ENCODE measurements at regions not wholly inside any gene's neighbourhood (a gene's known extent, or its start where the extent isn't known, plus 50 kb on each side); places are given as distances from the start of the nearest gene placed in this dataset.

DNA sequence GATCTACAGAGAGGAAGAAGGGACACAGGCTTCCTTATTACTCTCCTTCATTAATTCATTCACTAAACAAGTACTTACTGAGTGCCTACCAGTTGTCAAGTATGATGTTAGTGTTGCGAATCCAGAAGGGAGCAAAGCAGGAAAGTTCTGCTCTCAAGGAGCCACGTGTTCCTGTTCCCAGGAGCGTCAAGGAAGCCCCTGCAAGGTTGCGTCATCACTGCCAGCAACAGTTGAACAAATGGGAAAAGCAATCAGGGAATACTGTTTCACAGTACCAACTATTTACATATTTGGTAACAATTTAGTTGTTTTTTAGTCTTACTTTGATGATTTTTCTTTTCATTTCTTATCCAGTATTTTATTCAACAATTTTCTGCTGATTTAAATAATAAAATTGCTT, 310.0 kb downstream of the FOXA2 start:
- Histone ChIP-seq H3K4me1 (ENCODE audit: insufficient read depth, low read length) (no peaks in the 10 kb centered on the region), H3K9me3 (ENCODE audit: control insufficient read depth, low read depth, low read length) (no peaks in the 10 kb centered on the region), H4K8ac (replicated peaks; ENCODE audit: insufficient read length, low read depth, low read length) (no peak overlapping the region), H3K18ac (ENCODE audit: insufficient read length, low read depth, low read length) (no peak overlapping the region), H2AFZ (ENCODE audit: low read length) (no peak overlapping the region), H2BK12ac (ENCODE audit: insufficient read length, low read depth, low read length) (no peak overlapping the region), H3K4ac (ENCODE audit: low read depth, low read length) (no peak overlapping the region), H3K56ac (ENCODE audit: insufficient read length, low read depth, low read length) (no peak overlapping the region), H3K23me2 (ENCODE audit: insufficient read length, low read depth, low read length, poor library complexity, severe bottlenecking) (no peaks in the 10 kb centered on the region), H3K27me3 (ENCODE audit: insufficient read depth, low read length) (no peaks in the 10 kb centered on the region), H3K27ac (ENCODE audit: insufficient read length, low read depth, low read length) (no peak overlapping the region), H2AK5ac (ENCODE audit: insufficient read length, low read length) (no peak overlapping the region), H2BK15ac (ENCODE audit: low read depth, low read length) (no peak overlapping the region), H3K9ac (ENCODE audit: extremely low read depth, insufficient read length, low read length) (no peak overlapping the region), H4K91ac (ENCODE audit: insufficient read length, low read depth, low read length) (no peak overlapping the region), H3T11ph (ENCODE audit: low read length) (no peak overlapping the region), H4K5ac (ENCODE audit: insufficient read length, low read depth, low read length) (no peak overlapping the region), H4K20me1 (ENCODE audit: control insufficient read depth, insufficient read depth, insufficient read length) (no peaks in the 10 kb centered on the region), H3K23ac (ENCODE audit: insufficient read length, low read depth, low read length) (no peak overlapping the region), H2BK5ac (ENCODE audit: insufficient read length, low read length) (no peak overlapping the region), H3K79me1 (ENCODE audit: insufficient read depth, low read depth, low read length, poor library complexity, severe bottlenecking) (no peaks in the 10 kb centered on the region), H3K79me2 (ENCODE audit: insufficient read depth, low read length) (no peaks in the 10 kb centered on the region), H2BK20ac (ENCODE audit: low read depth, low read length, poor library complexity, severe bottlenecking) (no peak overlapping the region), H3K14ac (ENCODE audit: insufficient read depth, low read length) (no peak overlapping the region), H3K4me2 (ENCODE audit: insufficient read depth, insufficient read length, low read length) (no peak overlapping the region), H2BK120ac (ENCODE audit: low read depth, low read length, poor library complexity, severe bottlenecking) (no peak overlapping the region)
- Mint-ChIP-seq H3K4me3 (no peak overlapping the region), H3K4me1 (no peaks in the 10 kb centered on the region), H3K36me3 (ENCODE audit: insufficient read depth in 1 of 3, low read depth in 3 of 3) (no peaks in the 10 kb centered on the region), H3K9me3 (no peaks in the 10 kb centered on the region; a peak in 1 of 5 replicates), H3K27ac (no peak overlapping the region), H3K27me3 (ENCODE audit: low read depth) (peaks cover 5% of the 10 kb centered on the region)
- no peak for DNase-seq
- WGBS (ENCODE audit: extremely low coverage, insufficient read length, low lambda C conversion rate), result no CpG with 5 or more reads among the region's 4 CpGs
- TF ChIP-seq, protein P1, sequence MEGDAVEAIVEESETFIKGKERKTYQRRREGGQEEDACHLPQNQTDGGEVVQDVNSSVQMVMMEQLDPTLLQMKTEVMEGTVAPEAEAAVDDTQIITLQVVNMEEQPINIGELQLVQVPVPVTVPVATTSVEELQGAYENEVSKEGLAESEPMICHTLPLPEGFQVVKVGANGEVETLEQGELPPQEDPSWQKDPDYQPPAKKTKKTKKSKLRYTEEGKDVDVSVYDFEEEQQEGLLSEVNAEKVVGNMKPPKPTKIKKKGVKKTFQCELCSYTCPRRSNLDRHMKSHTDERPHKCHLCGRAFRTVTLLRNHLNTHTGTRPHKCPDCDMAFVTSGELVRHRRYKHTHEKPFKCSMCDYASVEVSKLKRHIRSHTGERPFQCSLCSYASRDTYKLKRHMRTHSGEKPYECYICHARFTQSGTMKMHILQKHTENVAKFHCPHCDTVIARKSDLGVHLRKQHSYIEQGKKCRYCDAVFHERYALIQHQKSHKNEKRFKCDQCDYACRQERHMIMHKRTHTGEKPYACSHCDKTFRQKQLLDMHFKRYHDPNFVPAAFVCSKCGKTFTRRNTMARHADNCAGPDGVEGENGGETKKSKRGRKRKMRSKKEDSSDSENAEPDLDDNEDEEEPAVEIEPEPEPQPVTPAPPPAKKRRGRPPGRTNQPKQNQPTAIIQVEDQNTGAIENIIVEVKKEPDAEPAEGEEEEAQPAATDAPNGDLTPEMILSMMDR (conservative IDR thresholded peaks at IDR 0.05), result no peak

Data from H9 (cell line).